Keratinocyte (primary cell): ENCODE measurements at regions not wholly inside any gene's neighbourhood (a gene's known extent, or its start where the extent isn't known, plus 50 kb on each side); places are given as distances from the start of the nearest gene placed in this dataset.

Source experiments
- DNase-seq: peaks from one replicate; pipeline ENCODE4 v3.0.0-alpha.2; 2011; ENCODE audit warnings: low read depth, missing footprints, low spot score
- FAIRE-seq: peaks from 2 replicates; lab custom pipeline; 2011; peaks lifted over from hg19 to GRCh38; lab: Jason Lieb, UNC
- H2AFZ ChIP-seq: 2 replicates; pipeline ENCODE4 v1.6.0; 2012; ENCODE audit warnings: low read length, control low read depth, inconsistent platforms; ENCODE audit not compliant: control insufficient read depth
- H3K27ac ChIP-seq: 2 replicates; pipeline ENCODE4 v1.5.1; 2011; ENCODE audit warnings: low read length; ENCODE audit not compliant: control insufficient read depth, insufficient read depth
- H3K27me3 ChIP-seq: 3 replicates; pipeline ENCODE4 v1.6.0; 2011; ENCODE audit warnings: low read length; ENCODE audit not compliant: control insufficient read depth, insufficient read depth; ENCODE audit errors: extremely low read depth
- H3K36me3 ChIP-seq, 2 experiments: 2 replicates in 1 of 2; 3 replicates in 1 of 2; pipeline ENCODE4 v1.5.1; 2011; ENCODE audit warnings: low read length in 2 of 2, mild to moderate bottlenecking in 1 of 2; ENCODE audit not compliant: control insufficient read depth in 2 of 2, insufficient read depth in 2 of 2; ENCODE audit errors: extremely low read depth in 1 of 2
- H3K4me1 ChIP-seq: 3 replicates; pipeline ENCODE4 v1.5.1; 2011; ENCODE audit warnings: low read length; ENCODE audit not compliant: control insufficient read depth, insufficient read depth; ENCODE audit errors: extremely low read depth
- H3K4me2 ChIP-seq: 3 replicates; pipeline ENCODE4 v1.6.0; 2011; ENCODE audit warnings: low read depth, low read length; ENCODE audit not compliant: control insufficient read depth, insufficient read depth; ENCODE audit errors: extremely low read depth
- H3K4me3 ChIP-seq, 3 experiments: fragments of 200-600 bp in 1 of 3; sonication (generic) in 1 of 3; 2 replicates in 2 of 3; 3 replicates in 1 of 3; pipeline ENCODE4 v1.5.1; 2011 to 2016; ENCODE audit warnings: low read length in 3 of 3, mild to moderate bottlenecking in 3 of 3, control low read depth in 2 of 3, inconsistent platforms in 1 of 3, low read depth in 1 of 3, mixed read lengths in 1 of 3, mixed run types in 1 of 3, moderate library complexity in 1 of 3; ENCODE audit not compliant: control insufficient read depth in 2 of 3, insufficient read depth in 2 of 3; ENCODE audit errors: extremely low read depth in 1 of 3
- H3K79me2 ChIP-seq: 2 replicates; pipeline ENCODE4 v1.6.0; 2012; ENCODE audit warnings: low read length; ENCODE audit not compliant: control insufficient read depth, insufficient read depth
- H3K9ac ChIP-seq: 3 replicates; pipeline ENCODE4 v1.6.0; 2011; ENCODE audit warnings: low read length; ENCODE audit not compliant: control insufficient read depth, insufficient read depth; ENCODE audit errors: extremely low read depth
- H3K9me1 ChIP-seq: 3 replicates; pipeline ENCODE4 v1.6.0; 2011; ENCODE audit warnings: low read length; ENCODE audit not compliant: control insufficient read depth, insufficient read depth; ENCODE audit errors: extremely low read depth
- H3K9me3 ChIP-seq: 2 replicates; pipeline ENCODE4 v1.5.1; 2012; ENCODE audit warnings: low read depth, low read length; ENCODE audit not compliant: control insufficient read depth
- H4K20me1 ChIP-seq: 3 replicates; pipeline ENCODE4 v1.6.0; 2011; ENCODE audit warnings: low read length; ENCODE audit not compliant: control insufficient read depth, insufficient read depth; ENCODE audit errors: extremely low read depth
- EZH2 ChIP-seq: IDR thresholded peaks from one replicate; pipeline ENCODE4 v1.6.1; 2012; ENCODE audit warnings: inconsistent platforms, mild to moderate bottlenecking, low read length, moderate library complexity
- dilution Hi-C: fragments of 300-500 bp; cut with MboI; formaldehyde crosslinking; loops from one replicate; pipeline ENCODE4 v1.7.0; 2020; ENCODE audit warnings: low sequenced_read_pairs; ENCODE audit not compliant: extremely low pct_ligation_motif_present
- TF ChIP-seq, protein P1 (sequence below), 3 experiments: IDR thresholded peaks in 1 of 3; conservative IDR thresholded peaks in 1 of 3; optimal IDR thresholded peaks in 1 of 3; 2 replicates in 2 of 3; 3 replicates in 1 of 3; pipeline versions ENCODE3 to v1.5.1; 2011; ENCODE audit warnings: low read length in 3 of 3, mild to moderate bottlenecking in 3 of 3, moderate library complexity in 2 of 3, control low read depth in 1 of 3, inconsistent platforms in 1 of 3; ENCODE audit not compliant: insufficient read depth in 2 of 3; ENCODE audit errors: extremely low read depth in 1 of 3

GRCh38 chr6:137768935-137769334, 98.1 kb upstream of the TNFAIP3 start:
- H3K4me3 ChIP-seq, result no peak overlapping the region
- H3K4me2 ChIP-seq, result no peak overlapping the region
- peak; percentile 44 for DNase-seq
- H3K9me1 ChIP-seq, result no peaks in the 10 kb centered on the region
- H3K27me3 ChIP-seq, result no peaks in the 10 kb centered on the region
- peaks cover 42% of the 10 kb centered on the region for H3K4me1 ChIP-seq
- peak overlapping the region; percentile 27 for H3K27ac ChIP-seq
- H2AFZ ChIP-seq, result no peak overlapping the region
- TF ChIP-seq, protein P1, sequence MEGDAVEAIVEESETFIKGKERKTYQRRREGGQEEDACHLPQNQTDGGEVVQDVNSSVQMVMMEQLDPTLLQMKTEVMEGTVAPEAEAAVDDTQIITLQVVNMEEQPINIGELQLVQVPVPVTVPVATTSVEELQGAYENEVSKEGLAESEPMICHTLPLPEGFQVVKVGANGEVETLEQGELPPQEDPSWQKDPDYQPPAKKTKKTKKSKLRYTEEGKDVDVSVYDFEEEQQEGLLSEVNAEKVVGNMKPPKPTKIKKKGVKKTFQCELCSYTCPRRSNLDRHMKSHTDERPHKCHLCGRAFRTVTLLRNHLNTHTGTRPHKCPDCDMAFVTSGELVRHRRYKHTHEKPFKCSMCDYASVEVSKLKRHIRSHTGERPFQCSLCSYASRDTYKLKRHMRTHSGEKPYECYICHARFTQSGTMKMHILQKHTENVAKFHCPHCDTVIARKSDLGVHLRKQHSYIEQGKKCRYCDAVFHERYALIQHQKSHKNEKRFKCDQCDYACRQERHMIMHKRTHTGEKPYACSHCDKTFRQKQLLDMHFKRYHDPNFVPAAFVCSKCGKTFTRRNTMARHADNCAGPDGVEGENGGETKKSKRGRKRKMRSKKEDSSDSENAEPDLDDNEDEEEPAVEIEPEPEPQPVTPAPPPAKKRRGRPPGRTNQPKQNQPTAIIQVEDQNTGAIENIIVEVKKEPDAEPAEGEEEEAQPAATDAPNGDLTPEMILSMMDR (optimal IDR thresholded peaks at IDR 0.05 in 1 of 3, IDR thresholded peaks at IDR 0.05 in 1 of 3, conservative IDR thresholded peaks at IDR 0.05 in 1 of 3; ENCODE audit: extremely low read depth in 1 of 3, insufficient read depth in 2 of 3, low read length in 3 of 3), result no peak
- TF ChIP-seq EZH2, result no peak
- dilution Hi-C loops, result no loop called here
- H3K9me3 ChIP-seq, result no peaks in the 10 kb centered on the region
- FAIRE-seq, result peak; percentile 17
- H3K79me2 ChIP-seq, result no peaks in the 10 kb centered on the region
- no peaks in the 10 kb centered on the region for H4K20me1 ChIP-seq
- H3K9ac ChIP-seq, result no peak overlapping the region
- H3K36me3 ChIP-seq, result no peaks in the 10 kb centered on the region

DNA sequence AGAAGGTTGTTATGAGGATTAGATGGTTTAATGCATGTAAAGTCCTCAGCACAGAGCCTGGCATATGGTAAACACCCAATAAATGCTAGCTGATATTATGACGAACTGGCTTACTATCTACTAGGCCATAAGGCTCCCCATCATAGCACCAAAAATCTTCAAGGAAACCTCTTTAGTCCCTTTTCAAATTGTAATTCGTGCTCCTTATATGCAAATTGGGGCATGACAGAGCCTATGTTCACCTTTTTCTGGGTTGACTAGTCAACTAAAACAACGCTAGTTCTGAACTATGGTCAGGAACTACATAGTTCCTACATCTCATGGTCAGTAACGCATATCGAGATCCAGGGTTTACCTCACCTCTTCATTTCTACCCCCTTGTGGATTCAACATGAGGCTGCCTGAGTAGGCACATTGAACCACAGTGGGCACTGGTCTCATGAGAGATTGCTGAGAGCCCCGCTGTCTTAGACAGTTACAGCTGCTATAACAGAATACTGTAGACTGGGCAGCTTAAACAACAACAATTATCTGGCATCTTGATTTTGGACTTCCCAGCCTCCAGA, 97.2 kb upstream of the TNFAIP3 start:
- no peaks in the 10 kb centered on the region for H3K9me3 ChIP-seq
- no peak overlapping the region for H3K27ac ChIP-seq
- H3K36me3 ChIP-seq, result no peaks in the 10 kb centered on the region
- no peak overlapping the region for H3K4me2 ChIP-seq
- no peaks in the 10 kb centered on the region for H4K20me1 ChIP-seq
- H3K27me3 ChIP-seq, result no peaks in the 10 kb centered on the region
- no peaks in the 10 kb centered on the region for H3K9me1 ChIP-seq
- TF ChIP-seq EZH2, result no peak
- TF ChIP-seq, protein P1 (optimal IDR thresholded peaks at IDR 0.05 in 1 of 3, IDR thresholded peaks at IDR 0.05 in 1 of 3, conservative IDR thresholded peaks at IDR 0.05 in 1 of 3; ENCODE audit: extremely low read depth in 1 of 3, insufficient read depth in 2 of 3, low read length in 3 of 3), result no peak
- H3K9ac ChIP-seq, result no peak overlapping the region
- H2AFZ ChIP-seq, result no peak overlapping the region
- DNase-seq (no peak), FAIRE-seq (no peak)
- dilution Hi-C loops, result no loop called here
- H3K4me1 ChIP-seq, result peaks cover 32% of the 10 kb centered on the region
- H3K79me2 ChIP-seq, result no peaks in the 10 kb centered on the region
- H3K4me3 ChIP-seq, result no peak overlapping the region
